GM13976 (cell line): ENCODE measurements at regions not wholly inside any gene's neighbourhood (a gene's known extent, or its start where the extent isn't known, plus 50 kb on each side); places are given as distances from the start of the nearest gene placed in this dataset.
"Not testable (repeated sequence)": the region's sequence is repeated elsewhere in the genome, so short reads cannot be mapped to it uniquely, and the experiment has no call there.

Experiments
- DNase-seq: peaks from one replicate; pipeline ENCODE4 v3.0.0; 2012; ENCODE audit warnings: low spot score
- CTCF ChIP-seq: IDR thresholded peaks from 2 replicates; pipeline ENCODE4 v1.5.1; 2012; ENCODE audit warnings: borderline replicate concordance, mild to moderate bottlenecking; ENCODE audit not compliant: insufficient read depth; ENCODE audit errors: extremely low read depth, missing control alignments, control extremely low read depth
- in situ Hi-C: fragments of 300-500 bp; cut with MboI; formaldehyde crosslinking; loops from one replicate; pipeline ENCODE4 v1.12.0; 2022; ENCODE audit warnings: low sequenced_read_pairs, mixed read lengths, inconsistent platforms; ENCODE audit not compliant: unreplicated experiment

- TF ChIP-seq CTCF = no peak
- no peak for DNase-seq
- in situ Hi-C loops = no loop called here
Measured at GRCh38 chr22:23424031-23424430, 156.1 kb downstream of the IGLL1 start.

GRCh38 chr22:23422281-23422680 is 157.8 kb downstream of the IGLL1 start:
- in situ Hi-C loops, DNase-seq: not testable (repeated sequence)

DNA sequence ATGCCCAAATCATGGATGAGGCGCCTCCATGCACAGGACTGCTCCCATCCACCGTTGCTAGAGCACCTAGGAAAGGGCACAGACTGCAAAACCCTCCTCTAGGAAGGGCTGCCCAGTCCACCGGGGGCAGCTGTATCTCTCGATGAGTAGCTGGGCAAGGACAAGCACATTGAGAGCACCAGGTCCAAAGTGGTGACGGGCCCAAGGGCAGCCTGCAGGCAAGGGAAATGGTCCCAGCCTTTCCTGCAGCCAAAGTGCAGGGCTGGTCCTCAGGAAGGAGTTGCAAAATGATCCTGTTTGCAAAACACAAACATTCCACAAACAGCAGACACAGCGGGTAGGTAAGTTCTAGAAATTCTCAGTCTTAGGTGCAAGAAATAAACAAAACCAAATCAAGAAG is 158.8 kb downstream of the IGLL1 start:
- DNase-seq, in situ Hi-C loops: not testable (repeated sequence)

- no peak for TF ChIP-seq CTCF
- in situ Hi-C loops = no loop called here
- DNase-seq = no peak
Measured at GRCh38 chr22:23419931-23420330, 160.2 kb downstream of the IGLL1 start.

DNA sequence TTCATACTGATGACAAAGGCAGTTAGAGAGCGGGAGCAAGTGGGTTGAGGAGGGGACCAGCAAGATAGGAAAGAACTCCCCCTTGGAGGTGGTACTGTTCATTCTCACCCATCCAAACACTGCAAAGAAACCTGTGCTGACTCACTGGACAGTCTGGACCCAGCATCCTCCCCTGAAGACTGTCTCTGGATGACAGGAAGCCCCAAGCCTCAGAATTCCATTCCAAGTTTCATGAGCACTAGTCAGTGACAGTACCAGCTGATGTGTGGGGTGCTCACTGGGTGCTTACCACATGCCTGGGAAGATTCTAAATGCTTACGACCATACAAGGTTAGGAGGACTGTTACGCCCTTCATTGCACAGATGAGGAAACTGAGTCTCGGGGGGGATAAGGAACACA is 160.9 kb downstream of the IGLL1 start:
- in situ Hi-C loops = no loop called here

DNA sequence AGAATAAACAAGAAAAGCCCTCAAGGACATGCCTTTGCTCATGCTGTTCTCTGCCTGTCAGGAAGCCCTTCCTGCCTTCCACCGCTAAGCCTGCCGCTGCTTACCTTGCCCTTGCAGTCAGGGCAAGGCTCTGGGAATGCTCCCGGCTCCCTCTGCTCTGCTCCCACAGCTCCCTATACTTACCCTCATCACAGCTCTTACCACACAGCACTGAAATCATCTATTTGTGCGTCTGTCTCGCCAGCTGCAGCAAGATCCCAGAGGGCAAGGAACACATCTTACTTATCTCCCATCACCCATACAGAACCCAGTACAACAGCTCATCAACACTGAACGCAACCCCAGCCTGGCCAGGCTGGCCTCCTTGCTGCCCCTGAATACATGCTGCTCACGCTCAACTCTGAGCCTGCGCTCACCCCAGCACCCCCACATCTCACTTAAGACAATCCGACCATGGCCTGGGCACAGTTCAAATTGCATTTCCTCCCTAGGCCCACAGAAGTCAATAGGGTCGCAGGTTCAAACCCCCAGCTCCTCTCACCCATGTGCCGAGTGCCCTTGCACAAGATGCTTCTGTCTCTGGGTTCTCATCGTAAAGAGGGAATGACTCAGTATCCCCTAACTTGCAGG is 161.8 kb downstream of the IGLL1 start:
- TF ChIP-seq CTCF = no peak
- in situ Hi-C loops = no loop called here
- DNase-seq = no peak

More for the DNA sequence above, 160.9 kb downstream of the IGLL1 start:
- no peak for TF ChIP-seq CTCF
- no peak for DNase-seq

- in situ Hi-C loops, DNase-seq: not testable (repeated sequence)
Measured at GRCh38 chr22:23417327-23417726, 162.8 kb downstream of the IGLL1 start.

DNA sequence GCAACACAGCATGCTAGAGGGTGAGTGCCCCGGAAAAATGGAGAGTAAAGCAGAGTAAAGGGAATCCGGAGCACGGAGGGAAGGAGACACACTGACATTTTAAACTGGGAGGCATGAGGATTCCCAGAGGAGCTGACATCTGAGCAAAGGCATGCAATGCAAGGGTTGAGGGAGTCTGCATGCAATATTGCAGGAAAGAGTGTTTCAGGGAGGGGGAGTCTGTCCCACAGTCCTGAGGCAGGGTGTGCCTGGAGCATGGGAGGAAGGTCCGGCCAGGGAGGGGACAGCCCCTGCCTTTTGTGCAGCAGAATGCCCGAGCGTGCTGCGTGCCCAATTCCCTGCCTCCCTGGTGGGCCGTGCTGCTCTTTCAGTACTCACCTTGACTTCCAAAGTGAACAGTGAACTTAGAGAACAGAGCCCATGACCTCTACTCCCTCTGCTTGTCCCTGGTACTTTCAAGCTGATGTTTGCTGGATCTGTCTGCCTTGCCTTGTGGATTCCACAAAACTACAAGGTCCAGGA is 163.9 kb downstream of the IGLL1 start:
- DNase-seq, in situ Hi-C loops: not testable (repeated sequence)

DNA sequence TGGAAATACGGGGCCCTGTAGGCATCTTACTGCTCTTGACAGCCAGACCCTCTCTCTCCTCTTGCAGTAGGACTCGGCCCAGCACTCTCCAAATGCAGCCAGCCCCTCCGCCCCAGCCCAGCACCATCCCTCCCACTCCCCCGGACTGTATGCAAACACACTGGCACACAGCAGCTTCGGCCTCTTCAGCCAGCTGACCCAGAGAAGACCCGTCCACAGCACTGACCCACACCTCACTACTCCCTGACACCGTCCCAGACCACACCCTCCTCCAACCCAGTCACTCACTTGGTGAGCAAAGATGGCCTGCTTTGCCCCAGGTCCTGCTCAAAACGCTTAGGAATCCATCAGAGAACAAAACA is 164.6 kb downstream of the IGLL1 start:
- in situ Hi-C loops = no loop called here
- DNase-seq = no peak
- TF ChIP-seq CTCF = no peak
